ENCODE measurements at regions not wholly inside any gene's neighbourhood (a gene's known extent, or its start where the extent isn't known, plus 50 kb on each side); places are given as distances from the start of the nearest gene placed in this dataset.

- TF ChIP-seq MAFK (IDR thresholded peaks at IDR 0.05; ENCODE audit: low read depth, low read length): no peak
- TF ChIP-seq ZNF274 (IDR thresholded peaks at IDR 0.05; ENCODE audit: borderline replicate concordance, extremely low read depth, low read length): no peak
- TF ChIP-seq CTCF (IDR thresholded peaks at IDR 0.05; ENCODE audit: control extremely low read depth in 1 of 3, insufficient read depth in 1 of 3, low read depth in 1 of 3, low read length in 3 of 3): no peak
- TF ChIP-seq ATF2 (IDR thresholded peaks at IDR 0.05; ENCODE audit: low read length): no peak
These were observed 269.1 kb upstream of the ACTBL2 start for GRCh38 chr5:57751710-57752109.

All from H1 (cell line).